ENCODE measurements at regions not wholly inside any gene's neighbourhood (a gene's known extent, or its start where the extent isn't known, plus 50 kb on each side); places are given as distances from the start of the nearest gene placed in this dataset.
A peak's percentile ranks its signal among the peaks of the same experiment; 100 is the strongest.
"Not testable (repeated sequence)": the region's sequence is repeated elsewhere in the genome, so short reads cannot be mapped to it uniquely, and the experiment has no call there.

- no peak for DNase-seq (ENCODE audit: low read depth)
Measured at GRCh38 chr11:81887671-81888070, 846.0 kb downstream of the FAM181B start.

- no peak for DNase-seq (ENCODE audit: low read depth)
Measured at GRCh38 chr11:81886406-81887075, 847.1 kb downstream of the FAM181B start.

DNA sequence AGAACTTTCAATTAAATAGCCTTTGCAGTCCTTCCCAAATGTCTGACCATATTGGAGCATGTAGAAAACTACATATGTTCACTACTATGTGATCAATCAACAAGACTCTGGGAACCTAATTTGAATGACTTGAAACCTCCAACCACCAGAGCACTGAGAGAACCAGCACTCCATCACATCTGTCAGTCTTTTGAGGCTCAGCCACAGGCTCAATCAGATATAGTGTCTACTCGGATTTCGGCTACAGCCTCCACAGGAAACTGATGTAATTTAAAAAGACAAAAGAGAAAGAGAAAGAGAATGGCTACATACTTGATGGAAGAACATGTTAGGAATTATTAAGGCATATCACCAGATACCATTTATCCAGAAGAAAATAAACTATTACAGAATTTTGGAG is 859.0 kb downstream of the FAM181B start:
- DNase-seq (ENCODE audit: low read depth), result no peak

GRCh38 chr11:81870815-81871214 is 862.8 kb downstream of the FAM181B start:
- no peak for DNase-seq (ENCODE audit: low read depth)

GRCh38 chr11:81870066-81870412 is 863.6 kb downstream of the FAM181B start:
- DNase-seq (ENCODE audit: low read depth), result no peak

- DNase-seq (ENCODE audit: low read depth), result no peak
Measured at GRCh38 chr11:81869351-81870065, 864.2 kb downstream of the FAM181B start.

GRCh38 chr11:81866896-81867295 is 866.8 kb downstream of the FAM181B start:
- DNase-seq (ENCODE audit: low read depth), result no peak

- DNase-seq (ENCODE audit: low read depth), result no peak
Measured at GRCh38 chr11:81857386-81857785, 876.3 kb downstream of the FAM181B start.

GRCh38 chr11:81853791-81854190 is 879.9 kb downstream of the FAM181B start:
- DNase-seq (ENCODE audit: low read depth), result no peak

- no peak for DNase-seq (ENCODE audit: low read depth)
Measured at GRCh38 chr11:81852896-81853295, 880.8 kb downstream of the FAM181B start.

DNA sequence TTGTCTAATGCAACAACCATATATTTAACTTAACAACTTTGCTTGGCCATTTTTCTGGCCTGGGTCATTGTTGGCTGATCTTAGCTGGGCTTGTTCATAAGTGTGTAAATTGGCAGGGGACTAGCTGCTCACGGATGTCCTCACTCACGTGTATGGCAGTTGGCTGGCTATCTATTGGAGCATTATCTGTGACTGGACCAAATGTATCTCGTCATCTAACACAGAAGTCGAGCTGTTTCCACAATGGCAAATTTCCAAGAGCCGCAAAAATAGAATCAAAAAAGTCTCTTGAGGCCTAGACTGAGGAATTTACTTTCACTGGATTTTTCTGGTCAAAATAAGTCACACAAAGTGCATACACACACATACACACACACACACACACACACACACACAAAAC is 893.3 kb downstream of the FAM181B start:
- no peak for DNase-seq (ENCODE audit: low read depth)

DNA sequence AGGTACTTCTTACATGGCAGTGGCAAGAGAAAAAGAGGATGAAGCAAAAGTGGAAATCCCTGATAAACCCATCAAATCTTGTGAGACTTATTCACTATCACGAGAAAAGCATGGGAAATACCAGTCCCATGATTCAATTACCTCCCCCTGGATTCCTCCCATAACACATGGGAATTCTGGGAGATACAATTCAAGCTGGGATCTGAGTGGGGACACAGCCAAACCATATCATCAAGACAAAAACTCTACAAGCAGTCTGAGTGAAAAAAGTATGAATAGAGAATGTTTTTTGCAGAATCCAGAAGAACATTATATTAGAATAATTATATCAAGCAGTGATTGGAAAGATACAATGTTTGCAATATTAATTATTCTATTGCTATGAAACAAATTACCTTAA is 893.7 kb downstream of the FAM181B start:
- no peak for DNase-seq (ENCODE audit: low read depth)

DNA sequence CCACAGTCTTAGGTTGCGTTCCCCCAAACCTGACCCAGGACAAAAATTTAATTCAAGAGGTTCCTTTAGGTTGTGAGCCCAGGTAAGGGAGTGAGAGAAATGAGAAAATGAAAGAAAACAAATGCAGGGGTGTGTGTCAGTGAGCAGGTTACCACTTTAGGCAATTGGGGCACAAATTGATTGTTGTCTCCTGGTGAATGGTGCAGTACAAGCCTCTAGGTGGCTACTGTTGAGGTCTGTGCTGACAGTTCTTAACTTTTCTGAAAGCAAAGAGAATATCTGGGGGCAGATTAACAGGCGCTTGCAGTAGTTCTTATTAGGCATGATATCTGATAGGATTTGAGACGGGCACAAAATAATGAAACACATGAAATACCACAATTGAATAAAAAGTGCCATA is 894.6 kb downstream of the FAM181B start:
- no peak for DNase-seq (ENCODE audit: low read depth)

- DNase-seq (ENCODE audit: low read depth), result no peak
Measured at GRCh38 chr11:81829976-81830375, 903.7 kb downstream of the FAM181B start.

GRCh38 chr11:81825346-81825745 is 908.3 kb downstream of the FAM181B start:
- DNase-seq (ENCODE audit: low read depth), result no peak

DNA sequence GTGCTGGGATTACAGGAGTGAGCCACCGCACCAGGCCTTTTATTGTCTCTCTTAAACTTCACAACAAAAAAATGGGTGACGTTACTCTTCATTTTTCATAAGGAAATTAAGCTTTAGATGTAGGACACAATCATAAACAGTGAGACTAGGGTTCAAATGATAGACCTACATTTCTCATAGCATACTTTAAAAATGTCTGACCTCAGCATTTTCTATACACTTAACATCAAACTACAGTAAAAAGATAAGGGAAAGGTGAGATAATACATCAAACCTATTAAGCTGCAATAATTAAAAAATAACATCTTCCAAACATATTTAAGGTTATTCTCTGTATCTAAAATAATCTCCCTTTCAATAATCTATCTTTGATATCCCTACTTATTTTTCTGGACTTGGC is 914.2 kb downstream of the FAM181B start:
- DNase-seq (ENCODE audit: low read depth), result no peak

GRCh38 chr11:81804858-81805257 is 928.8 kb downstream of the FAM181B start:
- DNase-seq (ENCODE audit: low read depth), result no peak

- DNase-seq (ENCODE audit: low read depth), result no peak
Measured at GRCh38 chr11:81802591-81802990, 931.1 kb downstream of the FAM181B start.

DNA sequence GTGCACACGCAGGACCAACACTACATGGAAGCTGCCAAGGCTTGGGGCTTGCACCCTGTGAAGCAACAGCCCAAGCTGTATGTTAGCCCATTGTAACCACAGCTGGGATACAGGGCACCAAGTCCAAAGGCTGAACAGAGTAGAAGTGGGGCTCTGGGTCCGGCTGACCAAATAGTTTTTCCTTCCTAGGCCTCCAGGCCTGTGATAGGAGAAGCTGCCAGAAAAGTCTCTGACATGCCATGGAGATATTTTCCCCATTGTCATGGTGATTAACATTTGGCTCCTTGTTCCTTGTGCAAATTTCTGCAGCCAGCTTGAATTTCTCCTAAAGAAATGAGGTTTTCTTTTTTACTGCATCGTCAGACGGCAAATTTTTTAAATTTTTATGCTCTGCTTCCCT is 941.2 kb downstream of the FAM181B start:
- no peak for DNase-seq (ENCODE audit: low read depth)

DNA sequence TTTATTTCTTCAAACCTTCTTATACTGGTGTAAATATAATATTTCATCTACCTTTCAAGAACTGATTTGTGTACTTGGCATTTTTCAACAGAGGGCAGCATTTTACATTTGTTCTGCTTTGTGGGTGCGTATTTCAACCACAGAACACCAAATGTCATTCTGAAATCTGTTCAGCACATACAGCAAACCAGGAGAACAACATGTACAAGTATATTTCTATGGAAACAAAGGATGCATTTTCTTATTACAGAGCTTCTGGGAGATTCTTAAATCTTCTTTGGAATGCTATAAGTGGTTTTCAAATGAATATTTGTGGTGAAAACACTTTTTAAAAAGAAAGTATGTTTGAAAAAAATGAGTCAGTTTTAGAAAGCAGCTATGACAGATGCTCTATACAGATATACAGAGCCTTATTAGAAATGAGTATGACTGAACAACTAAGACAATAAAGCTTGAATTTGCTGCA is 946.0 kb downstream of the FAM181B start:
- DNase-seq (ENCODE audit: low read depth), result peak; percentile 24

DNA sequence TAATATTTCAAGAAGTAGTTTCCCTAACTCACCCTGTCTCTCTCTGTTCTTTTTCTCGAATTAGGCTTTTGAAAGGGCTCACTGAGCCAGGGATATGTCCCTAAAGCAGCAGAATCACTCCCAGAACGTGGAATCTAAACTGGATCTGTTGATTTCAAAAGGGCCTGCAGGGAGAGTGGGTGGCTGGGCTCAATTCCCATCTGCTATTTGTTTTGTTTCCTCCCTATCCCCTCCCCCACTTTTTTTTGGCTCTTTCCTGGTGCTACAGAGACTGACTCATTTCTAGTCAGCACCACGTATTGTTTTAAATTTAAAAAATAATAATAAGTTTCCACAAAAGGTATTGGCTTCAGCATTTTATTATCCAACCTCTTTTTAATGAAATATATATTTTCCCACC is 961.5 kb downstream of the FAM181B start:
- DNase-seq (ENCODE audit: low read depth), result no peak

- not testable (repeated sequence) for DNase-seq (ENCODE audit: low read depth)
Measured at GRCh38 chr11:81769906-81770305, 963.8 kb downstream of the FAM181B start.

DNA sequence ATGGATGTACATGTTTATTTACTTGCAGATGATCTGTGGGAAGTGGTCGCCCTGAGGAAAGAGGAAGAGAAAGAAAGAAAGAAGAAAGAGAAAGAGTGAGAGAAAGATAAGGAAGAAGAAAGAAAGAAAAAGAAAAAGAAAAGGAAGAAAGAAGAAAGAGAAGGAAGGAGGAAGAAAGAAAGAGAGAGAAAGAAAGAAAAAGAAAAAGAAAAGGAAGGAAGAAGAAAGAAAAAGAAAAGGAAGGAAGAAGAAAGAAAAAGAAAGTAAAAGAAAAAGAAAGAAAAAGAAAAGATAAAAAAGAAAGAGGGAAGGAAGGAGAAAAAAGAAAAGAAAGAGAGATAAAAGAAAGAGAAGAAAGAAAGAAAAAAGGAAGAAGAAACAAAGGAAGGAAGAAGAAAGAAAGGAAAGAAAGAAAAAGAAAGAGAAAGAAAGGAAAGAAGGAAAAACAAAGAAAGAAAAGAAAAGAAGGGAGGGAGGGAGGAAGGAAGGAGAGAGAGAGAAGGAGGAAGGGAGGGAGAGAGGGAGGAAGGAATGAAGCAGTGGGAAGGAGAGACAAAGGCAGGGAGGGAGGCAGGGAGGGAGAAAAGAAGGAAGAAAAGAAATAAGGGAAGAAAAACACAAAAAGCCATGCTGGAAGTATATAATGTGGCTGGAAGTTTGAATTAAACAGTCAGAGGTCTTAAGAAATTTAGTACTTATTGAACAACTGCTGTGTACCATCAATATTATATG is 976.6 kb downstream of the FAM181B start:
- DNase-seq (ENCODE audit: low read depth), result no peak

Data from amniotic epithelial cell (primary cell).